Activated CD4-positive, CD25-positive, alpha-beta regulatory T cell treated with anti-CD3 and anti-CD28 coated beads, Interleukin-2, amount 50 U/mL, for 24 hours (primary cell): ENCODE measurements at regions not wholly inside any gene's neighbourhood (a gene's known extent, or its start where the extent isn't known, plus 50 kb on each side); places are given as distances from the start of the nearest gene placed in this dataset.

Experiments
- ATAC-seq, 2 donors: fragments of 150-1000 bp; cut with Tn5 transposase; one replicate each; pipeline ENCODE4 v1.10.0; 2021; ENCODE audit warnings: mild to moderate bottlenecking in 1 of 2, moderate library complexity in 1 of 2

DNA sequence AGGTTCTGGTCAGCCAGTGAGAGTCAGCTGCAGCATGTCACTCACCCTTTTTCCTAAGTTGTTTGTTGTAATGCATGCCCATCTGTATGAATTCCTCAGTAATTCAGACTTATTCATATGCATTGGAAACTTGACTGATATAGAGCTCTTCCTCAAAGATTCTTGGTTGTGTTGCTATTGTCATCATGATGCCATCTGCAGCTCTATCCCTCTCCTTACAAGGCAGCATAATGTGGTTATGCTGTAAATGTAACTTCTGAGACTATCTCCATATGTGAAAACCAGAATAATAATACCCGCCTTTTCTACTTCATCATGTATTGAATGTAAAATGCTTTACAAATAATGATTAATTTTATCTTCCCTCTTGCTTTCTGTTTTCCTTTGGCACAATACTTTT lies 252.6 kb upstream of the MTPN start:
- no peak for ATAC-seq

DNA sequence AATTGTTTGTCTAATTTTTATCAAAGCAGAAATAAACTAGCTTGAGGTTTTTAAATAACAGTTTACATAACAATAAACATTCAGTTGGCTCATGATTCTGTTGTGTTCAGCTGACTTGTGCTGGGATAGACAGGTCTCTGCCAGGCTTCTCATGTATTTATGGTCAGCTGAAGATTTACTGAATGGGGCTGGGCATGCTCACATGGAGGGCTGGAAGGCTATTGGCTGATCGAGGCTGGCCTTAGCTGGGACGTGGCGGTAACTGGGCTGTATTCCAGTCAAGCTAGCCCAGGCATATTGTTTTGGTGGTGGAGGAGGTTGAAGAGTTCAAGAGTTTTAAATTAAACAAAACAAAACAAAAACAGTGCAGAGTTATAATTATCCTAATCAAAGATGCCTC lies 251.0 kb upstream of the MTPN start:
- ATAC-seq: no peak

DNA sequence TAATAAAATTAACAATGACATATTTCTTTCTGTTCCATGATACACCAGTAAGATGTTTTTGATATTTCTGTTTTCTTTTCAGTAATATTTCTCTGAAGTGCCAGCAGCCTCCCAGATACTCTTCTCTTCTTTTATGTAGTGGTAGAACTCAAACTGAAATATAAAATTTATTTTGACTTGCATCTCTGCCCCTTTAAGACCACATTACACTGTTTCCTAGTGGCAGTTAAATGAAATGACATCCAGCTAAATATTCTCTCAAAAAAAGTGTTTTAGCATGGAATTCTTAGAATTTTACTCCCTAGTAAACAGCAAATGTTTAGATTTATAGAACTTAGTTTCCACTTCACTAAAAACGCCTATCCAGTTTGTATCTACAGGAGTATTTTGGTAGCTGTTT lies 237.2 kb upstream of the MTPN start:
- ATAC-seq: no peak

DNA sequence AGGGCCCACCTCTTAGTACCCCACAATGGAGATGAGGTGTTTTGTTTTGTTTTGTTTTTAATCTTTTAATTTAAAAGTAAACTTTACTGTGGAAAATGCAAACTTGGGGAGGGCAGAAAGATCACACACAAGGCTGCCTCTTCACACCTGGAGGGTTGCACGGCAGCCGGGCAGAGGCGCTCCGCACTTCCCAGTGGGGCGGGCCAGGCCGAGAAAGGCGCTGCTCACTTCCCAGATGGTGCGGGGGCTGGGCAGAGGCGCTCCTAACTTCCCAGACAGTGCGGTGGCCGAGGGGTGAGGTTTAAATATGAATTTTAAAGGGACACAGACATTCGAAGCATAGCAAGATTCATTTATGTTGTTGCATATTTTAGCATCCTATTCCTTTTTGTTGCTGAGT lies 235.9 kb upstream of the MTPN start:
- no peak for ATAC-seq

DNA sequence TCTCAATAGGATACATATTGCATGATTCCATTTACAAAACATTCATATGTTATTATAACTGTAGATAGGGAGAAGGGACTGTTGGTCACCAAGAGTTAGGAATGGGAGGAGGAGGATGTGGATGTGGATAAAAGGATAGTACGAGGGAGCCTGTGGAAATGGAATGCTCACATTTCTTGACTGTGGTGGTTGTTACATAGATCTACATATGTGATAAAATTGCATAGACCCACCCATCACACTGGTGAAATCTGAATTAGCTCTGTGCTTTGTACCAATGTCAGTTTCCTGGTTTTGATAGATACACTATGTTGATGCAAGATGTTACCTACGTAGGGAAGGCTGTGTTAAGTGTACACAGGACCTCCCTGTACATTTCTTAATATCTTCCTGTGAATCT lies 233.5 kb upstream of the MTPN start:
- ATAC-seq: no peak

DNA sequence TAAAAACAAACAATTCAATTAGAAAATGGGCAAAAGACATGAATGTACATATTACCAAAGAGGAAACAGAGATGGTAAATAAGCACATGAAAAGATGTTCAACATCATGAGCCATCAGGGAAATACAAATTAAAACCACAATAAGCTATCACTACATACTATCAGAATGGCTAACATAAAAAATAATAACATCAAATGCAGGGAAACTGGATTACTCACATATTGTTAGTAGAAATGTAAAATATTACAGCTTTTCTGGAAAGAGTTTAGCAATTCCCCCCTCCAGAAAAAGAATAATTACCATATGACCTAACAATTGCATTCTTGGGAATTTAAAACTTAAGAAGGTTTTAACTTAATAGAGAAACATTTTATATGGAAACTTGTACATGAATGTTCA lies 232.9 kb upstream of the MTPN start:
- ATAC-seq: no peak

DNA sequence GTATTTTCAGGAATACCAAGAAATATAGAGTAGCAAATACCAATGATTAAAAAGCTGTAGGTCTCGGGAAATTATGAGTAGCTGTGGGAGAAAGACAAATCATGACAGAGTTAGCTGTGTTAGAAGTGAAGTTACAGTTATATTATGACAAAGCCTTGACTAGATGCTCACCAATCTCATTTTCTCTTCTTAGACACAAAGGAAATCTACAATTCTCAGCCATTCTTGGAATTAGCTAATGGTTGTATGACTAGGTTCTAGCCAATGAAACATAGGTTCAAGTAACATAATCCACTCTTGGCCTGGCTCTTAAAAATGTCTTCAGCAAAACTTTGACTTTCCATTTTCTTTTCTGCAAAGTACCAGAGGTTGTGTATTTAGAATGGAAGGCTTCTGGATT lies 228.8 kb upstream of the MTPN start:
- ATAC-seq: no peak

DNA sequence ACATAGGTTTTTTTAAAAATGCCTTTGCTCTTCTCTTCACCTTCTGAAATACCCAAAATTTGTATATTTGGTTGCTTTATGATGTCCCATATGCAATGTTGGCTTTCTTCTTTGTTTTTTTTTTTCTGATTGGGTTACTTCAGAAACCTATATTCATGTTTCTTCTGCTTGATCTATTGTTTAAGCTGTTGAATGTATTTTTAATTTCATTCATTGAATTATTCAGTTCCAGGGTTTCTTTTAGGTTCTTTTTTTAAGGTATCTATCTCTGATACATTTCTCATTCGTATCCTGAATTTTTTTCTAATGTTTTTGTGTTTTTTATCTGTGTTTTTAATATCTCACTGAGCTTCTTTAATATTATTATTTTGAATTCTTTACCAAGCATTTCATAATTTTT lies 221.0 kb upstream of the MTPN start:
- ATAC-seq: no peak

DNA sequence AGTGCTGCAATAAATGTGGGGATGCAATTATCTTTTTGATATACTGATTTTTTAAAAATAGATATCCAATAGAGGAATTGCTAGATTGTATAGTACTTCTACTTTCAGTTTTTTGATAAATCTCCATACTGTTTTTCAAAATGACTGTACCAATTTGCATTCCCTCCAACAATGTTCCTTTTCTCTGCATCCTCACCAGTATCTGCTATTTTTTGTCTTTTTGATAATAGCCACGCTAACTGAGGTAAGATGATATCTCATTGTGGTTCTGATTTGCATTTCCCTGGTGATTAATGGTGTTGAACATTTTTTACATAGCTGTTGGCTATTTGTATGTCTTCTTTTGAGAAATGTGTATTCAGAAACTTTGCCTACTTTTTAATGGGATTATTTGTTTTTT lies 217.7 kb upstream of the MTPN start:
- no peak for ATAC-seq

DNA sequence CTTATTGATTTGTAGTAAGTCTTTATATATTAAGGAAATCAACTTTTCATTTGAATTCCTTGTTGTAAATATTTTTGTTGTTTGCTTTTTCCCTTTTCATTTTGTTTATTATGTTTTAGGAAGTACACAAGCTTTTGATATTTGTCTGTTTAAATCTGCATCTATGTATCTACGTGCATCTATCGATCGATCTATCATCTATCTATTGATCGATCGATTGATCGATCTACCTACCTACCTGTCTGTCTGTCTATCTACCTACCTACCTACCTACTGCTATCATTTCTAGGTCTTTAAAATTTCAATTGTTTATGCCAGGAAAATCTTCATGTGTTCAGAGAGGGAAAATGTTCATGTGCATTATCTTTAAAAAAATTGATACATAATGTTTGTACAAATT lies 216.8 kb upstream of the MTPN start:
- no peak for ATAC-seq

DNA sequence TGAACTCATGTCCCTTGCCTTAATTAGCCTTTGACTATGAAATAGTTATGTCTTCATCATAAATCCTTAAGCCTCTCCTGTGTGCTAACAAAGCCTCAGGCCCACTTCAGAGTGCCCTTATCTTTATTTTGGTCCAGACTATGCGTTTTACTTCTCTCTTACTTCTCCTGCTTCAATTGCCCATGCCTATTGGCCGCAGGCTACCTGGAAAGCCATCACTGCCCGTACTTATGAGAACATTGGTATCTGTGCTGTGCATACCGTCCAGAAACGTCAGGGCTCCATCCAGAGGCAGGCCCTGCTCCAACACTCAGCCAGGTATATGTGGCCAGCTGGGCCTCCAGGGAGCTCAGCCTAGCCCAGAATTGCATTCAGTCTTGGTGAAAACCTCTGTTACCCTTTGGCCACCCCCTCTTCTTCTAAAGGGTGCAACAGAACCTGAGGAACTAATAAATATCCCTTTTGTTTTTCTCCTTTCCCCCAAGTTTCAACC lies 212.4 kb upstream of the MTPN start:
- ATAC-seq: no peak

DNA sequence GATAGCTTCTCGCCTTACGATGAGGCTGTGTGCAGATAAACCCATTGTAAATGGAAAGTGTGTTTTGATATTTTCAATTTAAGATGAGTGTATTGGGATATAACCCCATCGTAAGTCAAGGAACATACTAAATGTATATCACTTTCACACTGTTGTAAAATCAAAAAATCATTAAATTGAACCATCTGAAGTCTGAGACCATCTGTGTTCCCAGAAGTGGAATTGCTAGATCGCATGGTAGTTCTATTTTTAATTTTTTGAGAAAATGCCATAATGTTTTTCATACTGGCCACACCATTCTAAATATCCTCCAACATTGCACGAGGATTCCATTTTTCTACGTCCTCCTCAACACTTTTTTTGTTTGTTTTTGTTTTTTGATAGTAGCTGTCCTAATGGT lies 209.1 kb upstream of the MTPN start:
- no peak for ATAC-seq

DNA sequence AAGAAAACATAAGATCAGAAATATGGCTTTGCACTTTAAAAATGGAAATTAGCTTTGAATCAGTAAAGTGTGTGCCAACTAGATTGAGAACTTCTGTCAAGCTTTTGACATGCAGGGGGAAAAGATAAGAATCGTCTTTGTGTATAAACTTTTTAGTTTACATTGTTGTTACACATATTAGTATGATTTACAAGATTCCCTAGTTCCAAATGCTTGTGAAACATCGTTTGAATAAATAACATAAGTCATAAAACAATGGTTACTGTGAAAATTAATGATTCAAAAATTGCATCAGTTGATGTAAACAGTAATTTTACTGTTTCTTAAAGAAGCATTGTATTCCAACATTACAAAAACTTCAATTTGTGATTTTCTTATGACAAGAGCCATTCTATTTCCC lies 207.6 kb upstream of the MTPN start:
- ATAC-seq: no peak

DNA sequence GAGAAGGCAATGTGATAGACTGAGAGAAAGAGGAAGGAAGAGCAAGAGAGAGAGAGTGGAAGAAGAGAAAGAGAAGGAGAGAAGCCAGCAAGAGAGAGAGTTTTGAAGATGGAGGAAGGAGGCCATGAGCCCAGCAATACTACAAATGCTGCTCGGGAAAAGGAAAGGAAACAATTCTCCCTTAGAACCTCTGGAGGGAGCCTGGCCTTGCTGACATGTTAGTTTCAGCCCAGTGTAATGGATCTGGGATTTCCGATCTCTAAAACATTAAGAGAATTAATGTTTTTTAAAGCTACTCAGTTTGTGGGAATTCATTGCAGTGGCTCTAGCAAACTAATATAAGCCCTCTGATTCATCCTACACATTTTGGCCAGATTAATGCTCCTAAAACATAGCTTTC lies 206.8 kb upstream of the MTPN start:
- no peak for ATAC-seq

DNA sequence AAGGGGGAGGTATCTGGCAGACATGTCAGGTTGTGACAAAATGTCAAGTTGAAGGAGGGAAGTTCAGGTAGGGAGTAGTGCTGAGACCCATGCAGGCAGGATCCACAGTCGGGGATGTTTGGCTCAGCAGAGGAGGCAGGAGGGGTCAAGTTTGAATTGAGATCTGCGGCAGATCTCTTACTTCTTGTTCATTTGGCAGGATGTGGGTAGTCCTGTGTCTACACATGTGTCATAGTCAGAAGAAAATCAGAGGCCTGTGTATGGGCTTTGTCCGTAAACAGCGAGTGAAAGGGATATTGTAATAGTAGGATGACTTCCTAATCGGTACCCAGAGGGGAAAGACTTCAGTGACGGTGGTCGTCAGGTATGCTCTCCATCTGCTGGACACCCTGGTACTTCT lies 203.8 kb upstream of the MTPN start:
- peak in 1 of 2 donors; percentile 21 for ATAC-seq

DNA sequence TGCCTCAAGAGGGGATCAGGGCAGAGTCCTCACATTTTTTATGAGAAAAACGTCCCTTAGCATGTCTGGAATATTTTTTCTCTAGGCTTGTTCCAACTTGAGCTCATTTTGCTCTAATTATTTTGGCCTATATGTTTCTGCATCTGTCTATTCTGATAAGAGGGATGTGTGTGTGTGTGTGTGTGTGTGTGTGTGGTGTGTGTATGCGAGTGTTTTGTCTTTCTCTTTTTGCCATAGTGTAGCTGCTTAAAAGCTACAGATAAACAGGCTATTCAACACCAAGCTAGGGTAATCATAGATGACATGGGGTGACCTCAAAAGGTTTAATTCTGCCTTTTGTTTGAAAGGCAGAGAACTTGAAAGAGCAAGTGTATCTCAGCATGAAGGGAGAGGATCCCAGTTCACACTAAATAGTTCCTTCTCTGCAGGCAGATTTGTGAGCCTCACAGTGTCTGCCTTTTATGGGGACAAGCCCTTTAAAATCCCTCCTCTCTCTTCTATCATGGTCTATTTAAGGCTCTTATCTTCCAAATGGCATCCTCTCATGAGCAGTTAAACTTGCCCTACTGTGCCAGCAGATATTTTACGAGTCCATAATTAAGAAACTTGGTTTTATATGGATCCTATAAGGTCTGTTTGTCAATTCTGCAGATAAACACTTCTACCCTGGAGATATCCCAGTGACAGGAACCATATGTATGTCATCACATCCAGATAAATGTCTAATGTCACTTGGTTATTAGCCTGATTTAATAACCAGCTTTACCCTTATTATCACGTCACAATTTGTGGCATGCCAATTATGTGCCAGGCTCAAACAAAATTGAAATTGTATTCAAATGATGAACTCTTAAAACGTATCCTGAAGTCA lies 202.9 kb upstream of the MTPN start:
- no peak for ATAC-seq

DNA sequence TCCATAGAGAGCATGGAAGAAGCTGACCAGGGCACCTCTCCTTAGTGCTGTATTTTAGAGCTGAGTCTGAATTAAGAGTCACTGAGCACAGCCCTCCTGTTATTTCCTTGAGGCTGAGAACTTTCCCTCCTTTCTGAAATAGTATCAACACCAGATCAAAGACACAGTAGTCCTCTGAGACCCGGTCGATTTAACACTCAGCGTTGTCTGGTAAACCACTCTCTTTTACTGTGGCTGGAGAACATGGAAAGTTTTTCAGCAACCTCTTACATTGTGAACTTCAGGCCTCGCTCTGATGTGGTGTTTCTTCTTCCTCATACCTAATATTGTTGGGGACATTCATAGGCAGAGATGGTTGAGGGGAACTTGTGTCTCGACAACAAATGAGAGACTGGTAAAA lies 202.0 kb upstream of the MTPN start:
- ATAC-seq: no peak

DNA sequence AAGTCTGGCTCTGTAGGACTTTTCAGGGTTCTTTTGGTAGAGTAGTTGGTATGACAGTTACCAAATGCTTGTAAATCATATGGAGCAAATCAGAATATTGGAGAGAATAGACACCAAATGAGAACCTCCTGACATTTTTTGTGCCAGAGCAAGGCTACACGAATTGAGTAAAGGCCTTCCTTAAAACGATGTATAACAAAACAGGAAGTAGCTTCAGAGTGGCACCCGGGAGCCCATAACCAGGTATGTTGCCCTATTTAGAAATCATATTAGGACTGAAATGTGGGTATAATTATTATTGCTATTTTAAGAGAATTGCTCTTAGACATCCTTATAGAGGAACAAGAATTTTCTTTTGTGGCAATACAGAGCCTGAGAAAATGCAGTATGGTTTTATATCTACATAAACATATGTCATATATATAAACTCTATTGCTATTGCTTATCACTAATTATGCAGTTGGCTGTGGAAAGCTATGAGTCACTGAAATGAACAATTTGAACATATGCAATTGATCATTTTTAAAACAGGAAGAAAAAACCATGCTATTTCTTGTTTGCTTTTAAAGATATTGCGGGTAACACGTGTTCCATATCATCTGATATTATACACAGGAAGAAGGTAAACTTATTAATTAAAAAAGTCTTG lies 197.4 kb upstream of the MTPN start:
- no peak for ATAC-seq

DNA sequence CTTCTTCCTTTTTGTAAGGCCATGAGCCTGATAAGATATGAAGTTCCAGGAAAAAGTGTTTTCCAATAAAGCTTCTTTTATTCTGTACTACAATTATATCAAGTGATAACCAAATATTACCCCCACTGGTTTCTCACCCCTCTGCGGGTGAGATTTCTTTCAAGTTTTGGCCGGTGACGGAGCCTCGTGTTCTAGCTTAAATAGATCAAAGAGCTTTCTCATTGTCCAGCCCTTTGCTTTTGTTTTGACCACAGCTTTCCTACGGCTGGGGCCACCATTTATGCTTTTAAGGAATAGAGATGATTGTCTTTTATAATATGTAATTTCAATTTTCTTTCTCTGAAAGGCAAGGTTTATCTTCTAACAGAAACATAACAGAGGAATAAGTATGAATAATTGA lies 196.7 kb upstream of the MTPN start:
- no peak for ATAC-seq

DNA sequence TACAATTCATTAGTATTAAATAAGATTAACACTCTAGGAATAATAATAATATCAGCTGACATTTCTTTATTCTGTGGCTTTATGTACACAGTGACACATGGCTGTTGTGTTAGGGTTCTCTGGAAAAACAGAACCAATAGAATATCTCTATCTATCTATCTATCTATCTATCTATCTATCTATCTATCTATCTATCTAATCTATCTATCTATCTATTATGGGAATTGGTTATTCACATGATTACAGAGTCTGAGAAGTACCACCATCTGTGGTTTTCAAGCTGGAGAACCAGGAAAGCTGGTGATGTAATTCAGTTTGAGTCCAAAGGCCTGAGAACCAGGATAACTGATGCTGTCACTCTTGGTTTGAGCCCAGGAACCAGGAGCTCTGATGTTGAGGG lies 194.1 kb upstream of the MTPN start:
- ATAC-seq: no peak

DNA sequence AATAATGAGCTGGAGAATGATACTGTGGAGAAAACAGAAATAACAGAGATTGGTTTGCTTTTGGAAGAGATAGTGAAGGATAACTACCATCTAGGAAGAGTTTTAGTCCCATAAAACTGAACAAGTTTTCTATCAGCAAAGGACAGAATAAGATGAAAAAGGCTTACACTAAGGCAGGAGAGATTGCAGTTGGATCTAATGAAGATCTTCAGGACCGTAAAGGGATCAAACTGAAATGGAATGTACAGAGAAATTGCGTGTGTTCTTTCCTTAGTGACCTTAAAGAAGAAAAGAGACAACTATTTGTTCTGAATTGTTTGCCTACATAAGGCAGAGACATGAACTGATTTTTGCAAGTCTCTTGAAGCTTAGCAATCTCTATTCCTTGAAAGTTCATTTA lies 191.7 kb upstream of the MTPN start:
- no peak for ATAC-seq

DNA sequence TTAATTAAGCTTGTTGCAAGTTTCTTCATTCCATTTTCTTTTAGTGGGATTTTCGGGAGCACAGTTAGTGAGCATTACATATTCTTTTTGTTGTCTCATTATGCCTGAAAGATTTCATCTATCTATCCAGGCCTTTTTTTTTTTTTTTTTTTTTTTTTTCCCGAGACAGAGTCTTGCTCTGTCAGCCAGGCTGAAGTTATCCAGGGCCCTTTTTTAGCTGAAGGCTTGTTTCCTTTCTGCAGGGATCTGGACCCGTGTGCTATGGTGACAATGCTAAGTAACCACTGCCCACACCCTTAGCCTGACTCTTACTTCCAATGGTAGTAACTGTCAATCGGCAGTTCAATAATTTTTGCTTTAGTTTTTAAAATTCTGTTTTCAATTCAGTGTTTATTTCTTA lies 190.8 kb upstream of the MTPN start:
- no peak for ATAC-seq

DNA sequence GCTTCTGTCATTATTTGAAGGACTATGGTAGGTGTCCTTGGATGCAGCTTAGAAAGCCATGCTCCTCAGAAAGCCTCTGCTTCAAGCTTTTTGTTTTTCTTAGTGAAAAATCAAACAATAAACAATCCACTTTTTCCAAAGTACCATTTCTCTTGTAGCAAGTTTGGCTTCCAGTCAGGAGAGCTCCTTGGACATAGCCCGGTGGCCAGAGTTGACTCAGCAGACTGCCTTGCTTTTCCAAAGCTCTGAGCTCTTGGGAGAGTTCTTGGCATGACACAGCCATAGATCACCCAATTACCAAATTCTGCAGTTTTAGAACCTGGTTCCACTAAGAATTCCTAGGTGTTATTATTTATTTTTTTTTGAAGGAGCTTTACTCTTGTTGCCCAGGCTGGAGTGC lies 189.4 kb upstream of the MTPN start:
- no peak for ATAC-seq

DNA sequence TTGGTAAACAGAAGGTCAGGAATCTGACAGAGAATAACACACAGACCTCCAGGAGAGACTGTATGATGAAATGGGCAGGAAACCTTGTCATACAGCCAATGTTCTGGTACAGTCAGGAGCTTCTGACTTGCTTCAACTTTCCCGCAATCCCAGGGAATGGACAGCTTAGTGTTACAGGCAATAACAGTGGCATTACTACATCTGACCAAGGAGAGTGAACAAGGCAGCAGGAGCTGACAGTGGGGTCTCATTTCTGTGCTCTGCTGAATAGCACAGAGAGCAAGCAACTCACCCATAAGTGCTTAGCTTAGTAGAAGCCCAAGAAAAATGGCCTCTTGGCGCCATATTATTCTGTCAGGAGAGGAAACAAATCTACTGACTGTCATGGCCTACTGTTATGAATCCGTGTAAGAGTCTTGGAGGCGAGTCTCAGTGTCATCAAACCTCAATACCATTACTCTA lies 186.2 kb upstream of the MTPN start:
- no peak for ATAC-seq

DNA sequence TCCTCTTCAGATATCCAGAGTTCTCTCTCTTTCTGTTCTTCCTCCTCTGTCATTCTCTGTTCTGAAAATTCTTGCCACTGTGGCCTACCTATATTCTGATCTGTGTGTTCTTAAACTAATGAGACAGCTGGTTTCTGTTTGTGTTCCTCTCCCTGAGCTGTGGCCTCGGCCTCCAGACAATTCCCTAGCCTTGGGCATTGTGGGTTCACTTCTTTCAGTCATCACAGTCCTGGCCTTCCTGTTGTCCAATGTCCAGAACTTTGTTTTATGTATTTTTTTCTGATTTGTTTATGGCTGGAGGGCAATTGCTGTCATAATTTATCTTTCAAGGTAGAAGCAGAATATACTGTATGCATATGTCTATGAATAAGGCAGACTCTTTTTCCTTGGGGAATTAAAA lies 173.2 kb upstream of the MTPN start:
- ATAC-seq: no peak
